ENCODE measurements at regions not wholly inside any gene's neighbourhood (a gene's known extent, or its start where the extent isn't known, plus 50 kb on each side); places are given as distances from the start of the nearest gene placed in this dataset.

DNA sequence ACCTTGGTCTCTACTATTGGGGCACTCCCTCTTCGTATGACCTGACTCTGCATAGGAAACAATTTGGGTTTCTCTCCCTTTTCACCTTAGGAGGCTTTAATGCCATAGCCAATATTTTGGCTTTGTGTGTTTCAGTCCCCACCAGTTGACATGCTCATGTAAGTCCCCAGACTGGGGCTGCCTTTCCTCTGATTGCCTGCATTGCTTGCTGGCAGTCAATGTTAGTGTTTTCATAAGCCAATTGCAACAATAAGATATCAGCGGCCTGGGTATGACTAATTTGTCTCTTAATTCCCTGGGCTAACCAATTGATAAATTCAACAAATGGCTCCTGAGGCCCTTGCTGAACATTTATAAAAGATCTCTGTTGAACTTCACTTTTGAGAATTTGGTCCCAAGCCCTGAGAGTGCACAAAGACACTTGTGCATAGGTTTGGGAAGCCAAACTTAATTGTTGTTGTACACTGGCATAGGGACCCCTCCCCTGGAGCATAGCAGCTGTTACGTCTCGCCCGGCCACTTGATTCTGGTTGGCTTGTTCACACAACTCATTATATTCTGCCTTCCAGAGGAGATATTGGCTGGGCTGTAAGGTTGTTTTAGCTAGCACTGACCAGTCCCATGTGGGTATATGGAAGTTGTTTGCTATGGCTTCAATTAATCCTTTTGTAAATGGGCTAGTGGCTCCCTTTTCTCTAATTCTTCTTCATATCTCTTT is 206.2 kb downstream of the PABPC4L start (continued):
- TF ChIP-seq, protein P1, sequence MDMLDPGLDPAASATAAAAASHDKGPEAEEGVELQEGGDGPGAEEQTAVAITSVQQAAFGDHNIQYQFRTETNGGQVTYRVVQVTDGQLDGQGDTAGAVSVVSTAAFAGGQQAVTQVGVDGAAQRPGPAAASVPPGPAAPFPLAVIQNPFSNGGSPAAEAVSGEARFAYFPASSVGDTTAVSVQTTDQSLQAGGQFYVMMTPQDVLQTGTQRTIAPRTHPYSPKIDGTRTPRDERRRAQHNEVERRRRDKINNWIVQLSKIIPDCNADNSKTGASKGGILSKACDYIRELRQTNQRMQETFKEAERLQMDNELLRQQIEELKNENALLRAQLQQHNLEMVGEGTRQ (CRISPR knock-in tag; IDR thresholded peaks at IDR 0.05), result no peak
- TF ChIP-seq, protein P2, sequence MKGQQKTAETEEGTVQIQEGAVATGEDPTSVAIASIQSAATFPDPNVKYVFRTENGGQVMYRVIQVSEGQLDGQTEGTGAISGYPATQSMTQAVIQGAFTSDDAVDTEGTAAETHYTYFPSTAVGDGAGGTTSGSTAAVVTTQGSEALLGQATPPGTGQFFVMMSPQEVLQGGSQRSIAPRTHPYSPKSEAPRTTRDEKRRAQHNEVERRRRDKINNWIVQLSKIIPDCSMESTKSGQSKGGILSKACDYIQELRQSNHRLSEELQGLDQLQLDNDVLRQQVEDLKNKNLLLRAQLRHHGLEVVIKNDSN (CRISPR knock-in tag; IDR thresholded peaks at IDR 0.05), result no peak
- TF ChIP-seq ZNF138 (CRISPR knock-in tag; conservative IDR thresholded peaks at IDR 0.05), result no peak

DNA sequence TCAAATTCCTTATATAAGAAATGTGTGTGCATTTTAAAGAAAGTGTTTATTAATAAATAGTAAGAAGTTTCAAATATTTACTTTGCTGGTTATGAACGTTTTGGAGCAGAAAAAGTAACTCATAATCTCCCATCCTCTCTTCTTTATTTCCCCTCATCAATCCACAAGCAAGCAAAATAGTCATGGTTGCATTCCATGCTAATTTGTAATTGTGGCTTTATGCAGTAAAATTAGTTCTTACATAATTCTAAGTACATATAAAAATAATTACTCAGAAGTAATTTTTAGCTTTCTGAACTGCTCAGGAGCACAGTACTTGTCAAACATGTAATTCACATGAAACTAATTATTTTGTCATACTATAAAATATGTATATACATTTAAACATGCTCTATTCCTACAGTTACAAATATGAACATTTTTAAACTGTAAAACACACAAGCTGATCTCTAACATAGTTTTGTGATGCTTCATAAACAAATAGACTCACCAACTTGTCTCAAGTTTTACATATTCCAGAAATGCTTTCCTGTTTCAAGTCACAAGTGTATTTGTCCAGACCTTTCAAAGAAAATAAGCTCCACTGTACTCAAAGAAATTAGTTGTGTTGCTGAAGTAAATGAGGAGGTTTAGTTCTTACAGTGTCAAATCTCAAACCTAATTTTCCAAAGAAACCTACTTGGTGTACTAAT is 218.9 kb downstream of the PABPC4L start:
- no peaks in the 10 kb centered on the region for H3K27me3 Mint-ChIP-seq (ENCODE audit: low read depth)
- DNase-seq (ENCODE audit: low spot score), result no peak
- ATAC-seq, result no peak
- H3K4me3 Mint-ChIP-seq, result no peak overlapping the region
- ChIA-PET POLR2A (no interaction called here), CTCF (no interaction called here)
- no peak for TF ChIP-seq ZBTB21 (CRISPR knock-in tag; IDR thresholded peaks at IDR 0.05; ENCODE audit: borderline replicate concordance)
- TF ChIP-seq ZNF138 (CRISPR knock-in tag; conservative IDR thresholded peaks at IDR 0.05), result no peak
- TF ChIP-seq, protein P3, sequence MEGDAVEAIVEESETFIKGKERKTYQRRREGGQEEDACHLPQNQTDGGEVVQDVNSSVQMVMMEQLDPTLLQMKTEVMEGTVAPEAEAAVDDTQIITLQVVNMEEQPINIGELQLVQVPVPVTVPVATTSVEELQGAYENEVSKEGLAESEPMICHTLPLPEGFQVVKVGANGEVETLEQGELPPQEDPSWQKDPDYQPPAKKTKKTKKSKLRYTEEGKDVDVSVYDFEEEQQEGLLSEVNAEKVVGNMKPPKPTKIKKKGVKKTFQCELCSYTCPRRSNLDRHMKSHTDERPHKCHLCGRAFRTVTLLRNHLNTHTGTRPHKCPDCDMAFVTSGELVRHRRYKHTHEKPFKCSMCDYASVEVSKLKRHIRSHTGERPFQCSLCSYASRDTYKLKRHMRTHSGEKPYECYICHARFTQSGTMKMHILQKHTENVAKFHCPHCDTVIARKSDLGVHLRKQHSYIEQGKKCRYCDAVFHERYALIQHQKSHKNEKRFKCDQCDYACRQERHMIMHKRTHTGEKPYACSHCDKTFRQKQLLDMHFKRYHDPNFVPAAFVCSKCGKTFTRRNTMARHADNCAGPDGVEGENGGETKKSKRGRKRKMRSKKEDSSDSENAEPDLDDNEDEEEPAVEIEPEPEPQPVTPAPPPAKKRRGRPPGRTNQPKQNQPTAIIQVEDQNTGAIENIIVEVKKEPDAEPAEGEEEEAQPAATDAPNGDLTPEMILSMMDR (IDR thresholded peaks at IDR 0.05), result no peak
- TF ChIP-seq, protein P4, sequence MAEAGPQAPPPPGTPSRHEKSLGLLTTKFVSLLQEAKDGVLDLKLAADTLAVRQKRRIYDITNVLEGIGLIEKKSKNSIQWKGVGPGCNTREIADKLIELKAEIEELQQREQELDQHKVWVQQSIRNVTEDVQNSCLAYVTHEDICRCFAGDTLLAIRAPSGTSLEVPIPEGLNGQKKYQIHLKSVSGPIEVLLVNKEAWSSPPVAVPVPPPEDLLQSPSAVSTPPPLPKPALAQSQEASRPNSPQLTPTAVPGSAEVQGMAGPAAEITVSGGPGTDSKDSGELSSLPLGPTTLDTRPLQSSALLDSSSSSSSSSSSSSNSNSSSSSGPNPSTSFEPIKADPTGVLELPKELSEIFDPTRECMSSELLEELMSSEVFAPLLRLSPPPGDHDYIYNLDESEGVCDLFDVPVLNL (CRISPR knock-in tag; IDR thresholded peaks at IDR 0.05; ENCODE audit: borderline replicate concordance, low read depth), result no peak
- TF ChIP-seq JUN (CRISPR knock-in tag; IDR thresholded peaks at IDR 0.05), result no peak
- TF ChIP-seq, protein P5, sequence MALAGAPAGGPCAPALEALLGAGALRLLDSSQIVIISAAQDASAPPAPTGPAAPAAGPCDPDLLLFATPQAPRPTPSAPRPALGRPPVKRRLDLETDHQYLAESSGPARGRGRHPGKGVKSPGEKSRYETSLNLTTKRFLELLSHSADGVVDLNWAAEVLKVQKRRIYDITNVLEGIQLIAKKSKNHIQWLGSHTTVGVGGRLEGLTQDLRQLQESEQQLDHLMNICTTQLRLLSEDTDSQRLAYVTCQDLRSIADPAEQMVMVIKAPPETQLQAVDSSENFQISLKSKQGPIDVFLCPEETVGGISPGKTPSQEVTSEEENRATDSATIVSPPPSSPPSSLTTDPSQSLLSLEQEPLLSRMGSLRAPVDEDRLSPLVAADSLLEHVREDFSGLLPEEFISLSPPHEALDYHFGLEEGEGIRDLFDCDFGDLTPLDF (CRISPR knock-in tag; IDR thresholded peaks at IDR 0.05), result no peak
- H3K27ac Mint-ChIP-seq, result no peak overlapping the region
- H3K36me3 Mint-ChIP-seq, result peaks cover under 1% of the 10 kb centered on the region; the same call in 1 of the 2 replicates
- H3K9me3 Mint-ChIP-seq, result peaks cover 1% of the 10 kb centered on the region
- no peaks in the 10 kb centered on the region for H3K4me1 Mint-ChIP-seq

DNA sequence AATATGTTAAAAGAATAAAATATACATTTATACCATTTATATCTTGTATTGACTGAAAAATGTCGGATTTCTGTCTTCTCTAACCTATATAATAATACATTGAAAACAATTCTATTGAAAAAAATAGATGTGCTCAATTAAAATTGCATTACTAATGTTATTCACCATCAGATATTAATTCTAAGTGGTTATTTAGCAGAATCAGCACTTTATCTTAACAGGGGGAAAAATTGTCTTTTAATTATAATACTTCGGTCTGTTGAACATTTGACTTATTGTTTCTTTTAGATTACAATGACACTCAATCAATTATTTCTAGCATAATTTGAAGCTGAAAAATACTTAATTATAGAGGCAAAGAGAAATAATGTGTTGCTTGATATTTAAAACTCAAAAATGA is 220.3 kb downstream of the PABPC4L start:
- H3K4me1 Mint-ChIP-seq, result no peaks in the 10 kb centered on the region
- no peak overlapping the region for H3K4me3 Mint-ChIP-seq
- H3K36me3 Mint-ChIP-seq, result no peaks in the 10 kb centered on the region
- ChIA-PET CTCF (no interaction called here), POLR2A (no interaction called here)
- ATAC-seq (no peak), DNase-seq (ENCODE audit: low spot score) (no peak)
- no peaks in the 10 kb centered on the region for H3K27me3 Mint-ChIP-seq (ENCODE audit: low read depth)
- no peak overlapping the region for H3K27ac Mint-ChIP-seq
- no peaks in the 10 kb centered on the region for H3K9me3 Mint-ChIP-seq
- TF ChIP-seq, protein P6, sequence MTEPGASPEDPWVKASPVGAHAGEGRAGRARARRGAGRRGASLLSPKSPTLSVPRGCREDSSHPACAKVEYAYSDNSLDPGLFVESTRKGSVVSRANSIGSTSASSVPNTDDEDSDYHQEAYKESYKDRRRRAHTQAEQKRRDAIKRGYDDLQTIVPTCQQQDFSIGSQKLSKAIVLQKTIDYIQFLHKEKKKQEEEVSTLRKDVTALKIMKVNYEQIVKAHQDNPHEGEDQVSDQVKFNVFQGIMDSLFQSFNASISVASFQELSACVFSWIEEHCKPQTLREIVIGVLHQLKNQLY (CRISPR knock-in tag; IDR thresholded peaks at IDR 0.05), result no peak
- TF ChIP-seq, protein P7, sequence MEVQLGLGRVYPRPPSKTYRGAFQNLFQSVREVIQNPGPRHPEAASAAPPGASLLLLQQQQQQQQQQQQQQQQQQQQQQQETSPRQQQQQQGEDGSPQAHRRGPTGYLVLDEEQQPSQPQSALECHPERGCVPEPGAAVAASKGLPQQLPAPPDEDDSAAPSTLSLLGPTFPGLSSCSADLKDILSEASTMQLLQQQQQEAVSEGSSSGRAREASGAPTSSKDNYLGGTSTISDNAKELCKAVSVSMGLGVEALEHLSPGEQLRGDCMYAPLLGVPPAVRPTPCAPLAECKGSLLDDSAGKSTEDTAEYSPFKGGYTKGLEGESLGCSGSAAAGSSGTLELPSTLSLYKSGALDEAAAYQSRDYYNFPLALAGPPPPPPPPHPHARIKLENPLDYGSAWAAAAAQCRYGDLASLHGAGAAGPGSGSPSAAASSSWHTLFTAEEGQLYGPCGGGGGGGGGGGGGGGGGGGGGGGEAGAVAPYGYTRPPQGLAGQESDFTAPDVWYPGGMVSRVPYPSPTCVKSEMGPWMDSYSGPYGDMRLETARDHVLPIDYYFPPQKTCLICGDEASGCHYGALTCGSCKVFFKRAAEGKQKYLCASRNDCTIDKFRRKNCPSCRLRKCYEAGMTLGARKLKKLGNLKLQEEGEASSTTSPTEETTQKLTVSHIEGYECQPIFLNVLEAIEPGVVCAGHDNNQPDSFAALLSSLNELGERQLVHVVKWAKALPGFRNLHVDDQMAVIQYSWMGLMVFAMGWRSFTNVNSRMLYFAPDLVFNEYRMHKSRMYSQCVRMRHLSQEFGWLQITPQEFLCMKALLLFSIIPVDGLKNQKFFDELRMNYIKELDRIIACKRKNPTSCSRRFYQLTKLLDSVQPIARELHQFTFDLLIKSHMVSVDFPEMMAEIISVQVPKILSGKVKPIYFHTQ (CRISPR knock-in tag; IDR thresholded peaks at IDR 0.05), result no peak
- TF ChIP-seq ZNF396 (CRISPR knock-in tag; IDR thresholded peaks at IDR 0.05; ENCODE audit: borderline replicate concordance), result no peak
- TF ChIP-seq, protein P8, sequence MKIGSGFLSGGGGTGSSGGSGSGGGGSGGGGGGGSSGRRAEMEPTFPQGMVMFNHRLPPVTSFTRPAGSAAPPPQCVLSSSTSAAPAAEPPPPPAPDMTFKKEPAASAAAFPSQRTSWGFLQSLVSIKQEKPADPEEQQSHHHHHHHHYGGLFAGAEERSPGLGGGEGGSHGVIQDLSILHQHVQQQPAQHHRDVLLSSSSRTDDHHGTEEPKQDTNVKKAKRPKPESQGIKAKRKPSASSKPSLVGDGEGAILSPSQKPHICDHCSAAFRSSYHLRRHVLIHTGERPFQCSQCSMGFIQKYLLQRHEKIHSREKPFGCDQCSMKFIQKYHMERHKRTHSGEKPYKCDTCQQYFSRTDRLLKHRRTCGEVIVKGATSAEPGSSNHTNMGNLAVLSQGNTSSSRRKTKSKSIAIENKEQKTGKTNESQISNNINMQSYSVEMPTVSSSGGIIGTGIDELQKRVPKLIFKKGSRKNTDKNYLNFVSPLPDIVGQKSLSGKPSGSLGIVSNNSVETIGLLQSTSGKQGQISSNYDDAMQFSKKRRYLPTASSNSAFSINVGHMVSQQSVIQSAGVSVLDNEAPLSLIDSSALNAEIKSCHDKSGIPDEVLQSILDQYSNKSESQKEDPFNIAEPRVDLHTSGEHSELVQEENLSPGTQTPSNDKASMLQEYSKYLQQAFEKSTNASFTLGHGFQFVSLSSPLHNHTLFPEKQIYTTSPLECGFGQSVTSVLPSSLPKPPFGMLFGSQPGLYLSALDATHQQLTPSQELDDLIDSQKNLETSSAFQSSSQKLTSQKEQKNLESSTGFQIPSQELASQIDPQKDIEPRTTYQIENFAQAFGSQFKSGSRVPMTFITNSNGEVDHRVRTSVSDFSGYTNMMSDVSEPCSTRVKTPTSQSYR (CRISPR knock-in tag; IDR thresholded peaks at IDR 0.05), result no peak
- TF ChIP-seq ZNF317 (CRISPR knock-in tag; IDR thresholded peaks at IDR 0.05; ENCODE audit: borderline replicate concordance, low read depth), result no peak
- TF ChIP-seq NFE2L1 (CRISPR knock-in tag; IDR thresholded peaks at IDR 0.05), result no peak
- no peak for TF ChIP-seq ESRRA (CRISPR knock-in tag; IDR thresholded peaks at IDR 0.05; ENCODE audit: borderline replicate concordance)
- TF ChIP-seq ATF1 (CRISPR knock-in tag; IDR thresholded peaks at IDR 0.05), result no peak
- TF ChIP-seq PRRX2 (CRISPR knock-in tag; IDR thresholded peaks at IDR 0.05), result no peak
- TF ChIP-seq NFATC4 (CRISPR knock-in tag; IDR thresholded peaks at IDR 0.05), result no peak

Data from WTC11 (cell line).